HCT116 (cell line): ENCODE measurements at regions not wholly inside any gene's neighbourhood (a gene's known extent, or its start where the extent isn't known, plus 50 kb on each side); places are given as distances from the start of the nearest gene placed in this dataset.

Experiments
- ATAC-seq: fragments of 200-7000 bp; cut with Tn5 transposase; 2 replicates; pipeline ENCODE4 v1.9.1; 2020; ENCODE audit warnings: mild to moderate bottlenecking, moderate library complexity
- BruUV-seq: library from RNA; stranded (reverse); fragments of 400-500 nt; replicated peaks from 2 replicates; lab custom pipeline; 2021; lab: Mats Ljungman, UMichigan
- CTCF ChIA-PET: fragments of 300-600 bp; sonication (Branson Sonifier 250); formaldehyde crosslinking; loops from one replicate; lab custom pipeline; 2021; ENCODE audit warnings: antibody characterized with exemption; lab: Charles Lee
- POLR2A ChIA-PET: fragments of 300-600, 350-600 bp; sonication (Branson Sonifier 250); formaldehyde crosslinking; loops from one replicate; lab custom pipeline; 2021; ENCODE audit warnings: antibody characterized with exemption; lab: Charles Lee
- RAD21 ChIA-PET, 2 experiments: fragments of 300-600 bp; sonication (Branson Sonifier 250); formaldehyde crosslinking; loops; one replicate each; lab custom pipeline; 2023; ENCODE audit warnings: low total read pairs in 2 of 2; ENCODE audit not compliant: uncharacterized antibody in 2 of 2, unreplicated experiment in 2 of 2, low non-redundant PET in 1 of 2; lab: Charles Lee
- DNase-seq: peaks from one replicate; pipeline ENCODE4 v3.0.0-alpha.2; 2010; ENCODE audit warnings: low read depth, low spot score
- H2AFZ ChIP-seq: fragments of 200-600 bp; shearing (Covaris generic), sonication (generic); 2 replicates; pipeline ENCODE4 v1.6.1; 2017; ENCODE audit warnings: low read depth, mixed run types, mixed read lengths, antibody characterized with exemption, low read length; ENCODE audit not compliant: poor library complexity, severe bottlenecking
- H3K27ac ChIP-seq: 2 replicates; pipeline ENCODE4 v1.5.1; 2012; ENCODE audit warnings: low read depth, low read length
- H3K27me3 ChIP-seq: fragments of 200-600 bp; sonication (generic); 2 replicates; pipeline ENCODE4 v1.6.1; 2016; ENCODE audit warnings: mixed run types, low read length, mixed read lengths; ENCODE audit not compliant: insufficient read depth
- H3K36me3 ChIP-seq, 2 experiments: fragments of 200-500 bp in 1 of 2; fragments of 200-600 bp in 1 of 2; sonication (Bioruptor generic) in 1 of 2; sonication (generic) in 1 of 2; 2 replicates each; pipeline versions ENCODE4 v1.5.1 to v1.6.1; 2014 to 2016; ENCODE audit warnings: low read length in 2 of 2, inconsistent platforms in 1 of 2, mixed read lengths in 1 of 2, mixed run types in 1 of 2; ENCODE audit not compliant: insufficient read depth in 2 of 2, control insufficient read depth in 1 of 2
- H3K4me1 ChIP-seq, 2 experiments: fragments of 200-600 bp in 1 of 2; sonication (generic) in 1 of 2; 2 replicates each; pipeline versions ENCODE4 v1.5.1 to v1.6.1; 2012 to 2017; ENCODE audit warnings: low read length in 2 of 2, inconsistent platforms in 1 of 2, mild to moderate bottlenecking in 1 of 2, mixed read lengths in 1 of 2, mixed run types in 1 of 2, moderate library complexity in 1 of 2; ENCODE audit not compliant: insufficient read depth in 2 of 2, control insufficient read depth in 1 of 2
- H3K4me2 ChIP-seq: fragments of 200-600 bp; sonication (generic); 2 replicates; pipeline ENCODE4 v1.6.1; 2017; ENCODE audit warnings: mixed run types, low read length, mixed read lengths
- H3K4me3 ChIP-seq, 2 experiments: fragments of 200-600 bp in 1 of 2; sonication (generic) in 1 of 2; replicated peaks in 1 of 2; 2 replicates each; pipeline ENCODE4 v1.5.1; 2011 to 2016; ENCODE audit warnings: low read length in 2 of 2, control low read depth in 1 of 2, low read depth in 1 of 2, mild to moderate bottlenecking in 1 of 2, mixed read lengths in 1 of 2, mixed run types in 1 of 2
- H3K79me2 ChIP-seq: fragments of 200-600 bp; sonication (generic); 2 replicates; pipeline ENCODE4 v1.6.1; 2017; ENCODE audit warnings: mild to moderate bottlenecking, mixed run types, low read length, moderate library complexity, mixed read lengths; ENCODE audit not compliant: insufficient read depth
- H3K9ac ChIP-seq: fragments of 200-600 bp; sonication (generic); 2 replicates; pipeline ENCODE4 v1.6.1; 2016; ENCODE audit warnings: low read length, mixed read lengths
- H3K9me2 ChIP-seq: fragments of 200-600 bp; sonication (generic), shearing (Covaris generic); 2 replicates; pipeline ENCODE4 v1.6.1; 2017; ENCODE audit warnings: mixed run types, mild to moderate bottlenecking, moderate library complexity; ENCODE audit not compliant: insufficient read depth
- H3K9me3 ChIP-seq, 2 experiments: fragments of 200-500 bp in 1 of 2; fragments of 200-600 bp in 1 of 2; sonication (Bioruptor generic) in 1 of 2; sonication (generic) in 1 of 2; 2 replicates each; pipeline ENCODE4 v1.6.1; 2014 to 2017; ENCODE audit warnings: low read length in 2 of 2, mixed read lengths in 2 of 2, inconsistent platforms in 1 of 2, low read depth in 1 of 2, mild to moderate bottlenecking in 1 of 2, mixed run types in 1 of 2, moderate library complexity in 1 of 2; ENCODE audit not compliant: control insufficient read depth in 1 of 2, insufficient read depth in 1 of 2
- H4K20me1 ChIP-seq: fragments of 200-600 bp; sonication (generic), shearing (Covaris generic); 2 replicates; pipeline ENCODE4 v1.6.1; 2017; ENCODE audit warnings: mixed run types, mild to moderate bottlenecking, moderate library complexity; ENCODE audit not compliant: insufficient read depth
- EGR1 ChIP-seq: IDR thresholded peaks from 2 replicates; pipeline ENCODE4 v1.6.1; 2012; ENCODE audit warnings: low read depth
- EZH2phosphoT487 ChIP-seq: fragments of 200-600 bp; IDR thresholded peaks from 2 replicates; pipeline ENCODE4 v1.6.1; 2018; ENCODE audit warnings: antibody characterized with exemption, borderline replicate concordance
- MAX ChIP-seq: IDR thresholded peaks from 2 replicates; pipeline ENCODE4 v1.6.1; 2012
- SIN3A ChIP-seq: IDR thresholded peaks from 2 replicates; pipeline ENCODE4 v1.6.1; 2012; ENCODE audit warnings: low read depth
- SP1 ChIP-seq: IDR thresholded peaks from 2 replicates; pipeline ENCODE4 v1.6.1; 2012; ENCODE audit warnings: low read depth
- SRF ChIP-seq: IDR thresholded peaks from 2 replicates; pipeline ENCODE4 v1.6.1; 2012; ENCODE audit warnings: low read depth
- intact Hi-C: fragments of 100-400 bp; cut with micrococcal nuclease; formaldehyde crosslinking; loops from 2 replicates; pipeline ENCODE4 v1.10.0; 2022
- TF ChIP-seq, protein P1 (sequence below): IDR thresholded peaks from 2 replicates; pipeline ENCODE4 v1.6.1; 2012; ENCODE audit warnings: low read depth
- TF ChIP-seq, protein P2 (sequence below): IDR thresholded peaks from 2 replicates; pipeline ENCODE4 v1.6.1; 2012

- POLR2A ChIA-PET, result no interaction called here
- no TSS peak for BruUV-seq
- H3K79me2 ChIP-seq, result no peaks in the 10 kb centered on the region
- no peaks in the 10 kb centered on the region for H3K36me3 ChIP-seq
- H3K4me1 ChIP-seq, result no peaks in the 10 kb centered on the region
- no peaks in the 10 kb centered on the region for H3K9me3 ChIP-seq
- no peak overlapping the region for H3K4me3 ChIP-seq
- TF ChIP-seq, protein P1, sequence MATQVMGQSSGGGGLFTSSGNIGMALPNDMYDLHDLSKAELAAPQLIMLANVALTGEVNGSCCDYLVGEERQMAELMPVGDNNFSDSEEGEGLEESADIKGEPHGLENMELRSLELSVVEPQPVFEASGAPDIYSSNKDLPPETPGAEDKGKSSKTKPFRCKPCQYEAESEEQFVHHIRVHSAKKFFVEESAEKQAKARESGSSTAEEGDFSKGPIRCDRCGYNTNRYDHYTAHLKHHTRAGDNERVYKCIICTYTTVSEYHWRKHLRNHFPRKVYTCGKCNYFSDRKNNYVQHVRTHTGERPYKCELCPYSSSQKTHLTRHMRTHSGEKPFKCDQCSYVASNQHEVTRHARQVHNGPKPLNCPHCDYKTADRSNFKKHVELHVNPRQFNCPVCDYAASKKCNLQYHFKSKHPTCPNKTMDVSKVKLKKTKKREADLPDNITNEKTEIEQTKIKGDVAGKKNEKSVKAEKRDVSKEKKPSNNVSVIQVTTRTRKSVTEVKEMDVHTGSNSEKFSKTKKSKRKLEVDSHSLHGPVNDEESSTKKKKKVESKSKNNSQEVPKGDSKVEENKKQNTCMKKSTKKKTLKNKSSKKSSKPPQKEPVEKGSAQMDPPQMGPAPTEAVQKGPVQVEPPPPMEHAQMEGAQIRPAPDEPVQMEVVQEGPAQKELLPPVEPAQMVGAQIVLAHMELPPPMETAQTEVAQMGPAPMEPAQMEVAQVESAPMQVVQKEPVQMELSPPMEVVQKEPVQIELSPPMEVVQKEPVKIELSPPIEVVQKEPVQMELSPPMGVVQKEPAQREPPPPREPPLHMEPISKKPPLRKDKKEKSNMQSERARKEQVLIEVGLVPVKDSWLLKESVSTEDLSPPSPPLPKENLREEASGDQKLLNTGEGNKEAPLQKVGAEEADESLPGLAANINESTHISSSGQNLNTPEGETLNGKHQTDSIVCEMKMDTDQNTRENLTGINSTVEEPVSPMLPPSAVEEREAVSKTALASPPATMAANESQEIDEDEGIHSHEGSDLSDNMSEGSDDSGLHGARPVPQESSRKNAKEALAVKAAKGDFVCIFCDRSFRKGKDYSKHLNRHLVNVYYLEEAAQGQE, result no peak
- TF ChIP-seq SIN3A, result no peak
- TF ChIP-seq, protein P2, sequence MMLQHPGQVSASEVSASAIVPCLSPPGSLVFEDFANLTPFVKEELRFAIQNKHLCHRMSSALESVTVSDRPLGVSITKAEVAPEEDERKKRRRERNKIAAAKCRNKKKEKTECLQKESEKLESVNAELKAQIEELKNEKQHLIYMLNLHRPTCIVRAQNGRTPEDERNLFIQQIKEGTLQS, result no peak
- no peak for TF ChIP-seq MAX
- no peak for TF ChIP-seq EZH2phosphoT487
- TF ChIP-seq SP1, result no peak
- TF ChIP-seq SRF, result no peak
- no peak for TF ChIP-seq EGR1
- H3K9me2 ChIP-seq, result no peaks in the 10 kb centered on the region
- RAD21 ChIA-PET, result no interaction called here
- CTCF ChIA-PET, result no interaction called here
- H3K27ac ChIP-seq, result no peak overlapping the region
- H3K4me2 ChIP-seq, result no peak overlapping the region
- no peak overlapping the region for H2AFZ ChIP-seq
- DNase-seq (no peak), ATAC-seq (no peak)
- intact Hi-C loops, result no loop called here
- H4K20me1 ChIP-seq, result no peaks in the 10 kb centered on the region
- no peaks in the 10 kb centered on the region for H3K27me3 ChIP-seq
- no peak overlapping the region for H3K9ac ChIP-seq
Measured at GRCh38 chr6:134589512-134589911, 271.6 kb upstream of the SGK1 start.
